NCI-H1694 treated with DMSO at 0.1 percent for 48 hours (cell line): ENCODE measurements at regions not wholly inside any gene's neighbourhood (a gene's known extent, or its start where the extent isn't known, plus 50 kb on each side); places are given as distances from the start of the nearest gene placed in this dataset.

Experiments used
- DNase-seq: peaks from one replicate; lab custom pipeline; 2025; lab: John Stamatoyannopoulos, UW

DNA sequence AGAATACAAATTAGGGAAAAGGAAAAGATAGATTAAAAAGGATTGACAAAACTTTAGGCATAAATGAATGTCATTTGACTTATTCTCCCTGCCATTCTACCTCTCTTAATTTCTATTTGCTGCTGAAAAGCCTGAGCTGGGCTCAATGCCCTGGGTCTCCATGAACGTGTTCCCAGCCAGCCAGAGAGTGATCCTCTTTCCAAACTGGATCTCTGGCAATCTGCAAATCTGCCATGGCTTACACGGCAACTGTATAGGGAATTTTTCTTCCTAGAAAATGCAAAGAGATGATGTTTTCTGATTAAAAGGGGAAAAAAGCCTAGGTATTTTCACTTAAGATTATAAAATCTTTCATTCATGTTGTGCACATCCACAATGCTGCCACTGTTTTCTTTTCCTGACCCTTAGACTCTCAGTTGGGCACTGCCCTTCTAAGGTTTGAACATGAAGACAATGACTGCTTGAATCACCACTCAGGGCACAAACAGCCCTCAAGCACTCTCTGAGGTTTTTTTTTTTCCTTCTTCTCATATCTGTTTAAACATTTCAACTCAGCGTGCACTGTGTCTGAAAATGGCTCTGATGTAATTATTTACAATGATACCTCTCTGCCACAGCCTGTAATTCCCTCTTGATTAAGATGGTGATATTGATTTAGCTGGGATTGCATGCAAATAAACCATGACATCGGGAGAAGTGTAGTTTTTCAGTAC lies 60.3 kb downstream of the DACT1 start:
- DNase-seq: no peak

- no peak for DNase-seq
Measured at GRCh38 chr14:58699681-58700205, 62.0 kb downstream of the DACT1 start.

- peak; percentile 45 for DNase-seq
Measured at GRCh38 chr14:58701156-58701555, 63.4 kb downstream of the DACT1 start.

- no peak for DNase-seq
Measured at GRCh38 chr14:58701604-58702003, 63.8 kb downstream of the DACT1 start.

GRCh38 chr14:58702441-58703160 lies 64.8 kb downstream of the DACT1 start:
- DNase-seq: no peak

GRCh38 chr14:58703161-58703506 lies 65.4 kb downstream of the DACT1 start:
- DNase-seq: no peak

GRCh38 chr14:58705066-58705465 lies 67.3 kb downstream of the DACT1 start:
- DNase-seq: no peak

DNA sequence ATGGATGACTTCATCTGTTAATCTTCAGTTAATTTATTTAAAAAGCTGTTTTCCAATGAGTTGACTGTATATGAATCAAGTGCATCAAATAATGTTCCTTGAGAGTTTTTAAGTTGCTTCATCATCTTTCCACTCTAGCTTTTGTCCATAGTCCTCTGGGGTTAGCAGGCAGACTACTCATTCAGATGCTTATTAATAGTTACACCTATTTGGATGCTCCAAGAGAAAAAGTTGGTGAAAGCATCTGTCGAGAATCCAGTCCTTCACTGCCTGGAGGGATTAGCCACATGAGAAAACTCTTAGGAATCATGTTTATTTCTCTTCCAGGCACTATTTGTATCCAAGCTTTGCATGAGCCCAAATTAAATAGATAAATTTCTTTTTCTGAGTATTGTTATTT lies 70.2 kb downstream of the DACT1 start:
- DNase-seq: no peak

- DNase-seq: no peak
Measured at GRCh38 chr14:58709949-58710348, 72.2 kb downstream of the DACT1 start.

DNA sequence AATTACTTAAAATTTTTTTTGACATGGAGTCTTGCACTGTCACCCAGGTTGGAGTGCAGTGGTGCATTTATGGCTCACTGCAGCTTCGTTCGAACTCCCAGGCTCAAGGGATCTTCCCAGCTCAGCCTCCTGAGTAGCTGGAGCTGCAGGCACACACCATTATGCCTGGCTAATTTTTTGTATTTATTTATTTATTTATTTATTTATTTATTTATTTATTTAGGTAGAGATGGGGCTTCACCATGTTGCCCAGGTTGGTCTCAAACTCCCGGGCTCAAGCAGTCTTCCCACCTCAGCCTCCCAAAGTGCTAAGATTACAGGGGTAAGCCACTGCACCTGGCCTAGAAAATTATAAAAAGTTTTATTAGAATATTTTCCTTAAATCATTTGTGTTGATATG lies 73.6 kb downstream of the DACT1 start:
- DNase-seq: no peak

DNA sequence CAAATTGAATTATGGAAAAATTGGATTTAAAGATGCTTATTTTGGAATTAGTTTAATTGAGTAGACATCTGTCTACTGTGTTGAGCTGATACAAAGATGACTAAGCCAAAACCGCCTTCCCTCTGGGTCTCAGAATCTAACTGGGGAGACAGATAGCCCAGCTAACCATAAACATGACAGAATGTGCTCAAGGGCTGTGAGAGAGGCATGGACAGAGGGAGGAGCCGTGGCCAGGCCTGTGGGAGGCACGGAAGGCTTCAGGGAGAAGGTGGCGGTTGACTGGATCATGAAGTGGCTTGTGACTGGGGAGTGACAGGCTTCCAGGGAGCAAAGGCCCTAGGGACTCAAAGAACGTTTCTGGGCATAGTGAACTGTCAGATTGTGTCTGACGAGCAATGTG lies 74.6 kb downstream of the DACT1 start:
- peak; percentile 9 for DNase-seq

DNA sequence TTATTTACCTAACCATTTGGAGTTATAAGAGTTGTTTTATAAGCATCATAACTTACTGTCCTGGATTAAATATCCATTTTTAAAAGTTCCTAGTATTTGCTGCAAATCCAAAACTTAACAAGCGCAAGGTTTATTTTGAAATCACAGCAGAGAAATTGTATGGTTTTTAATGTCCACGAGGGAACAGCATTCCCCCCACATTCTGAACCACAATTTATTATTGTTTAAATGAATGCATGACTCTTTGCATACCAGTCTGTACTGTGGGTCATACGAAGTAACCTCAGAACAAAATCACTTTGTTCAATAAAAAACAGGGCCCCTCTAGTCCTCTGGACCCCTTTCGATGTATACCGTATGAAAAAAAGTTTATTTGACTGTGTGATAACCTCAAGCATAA lies 75.9 kb downstream of the DACT1 start:
- DNase-seq: no peak

- DNase-seq: no peak
Measured at GRCh38 chr14:58716706-58717105, 78.9 kb downstream of the DACT1 start.

- no peak for DNase-seq
Measured at GRCh38 chr14:58717211-58717610, 79.4 kb downstream of the DACT1 start.

- peak; percentile 4 for DNase-seq
Measured at GRCh38 chr14:58717813-58718212, 80.1 kb downstream of the DACT1 start.

GRCh38 chr14:58718226-58719205 lies 80.8 kb downstream of the DACT1 start:
- DNase-seq: no peak

DNA sequence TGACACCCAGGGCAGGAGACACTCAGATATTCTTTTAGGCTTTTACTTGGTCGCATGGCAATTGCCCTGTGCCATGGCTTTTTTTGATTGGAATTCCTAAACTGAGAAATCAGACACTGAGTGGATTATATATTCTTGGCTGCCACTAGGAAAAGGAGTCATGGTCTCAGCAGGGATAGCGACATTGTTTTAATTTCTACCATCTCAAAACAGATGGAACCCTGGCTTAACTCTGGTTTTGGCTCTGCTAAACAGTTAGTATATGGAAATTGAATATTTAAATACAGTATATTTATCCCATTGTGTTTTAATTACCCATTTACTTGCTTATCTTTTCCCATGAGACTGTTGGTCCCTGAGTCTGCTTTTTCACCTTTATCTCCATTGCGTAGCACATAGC lies 84.0 kb downstream of the DACT1 start:
- no peak for DNase-seq

DNA sequence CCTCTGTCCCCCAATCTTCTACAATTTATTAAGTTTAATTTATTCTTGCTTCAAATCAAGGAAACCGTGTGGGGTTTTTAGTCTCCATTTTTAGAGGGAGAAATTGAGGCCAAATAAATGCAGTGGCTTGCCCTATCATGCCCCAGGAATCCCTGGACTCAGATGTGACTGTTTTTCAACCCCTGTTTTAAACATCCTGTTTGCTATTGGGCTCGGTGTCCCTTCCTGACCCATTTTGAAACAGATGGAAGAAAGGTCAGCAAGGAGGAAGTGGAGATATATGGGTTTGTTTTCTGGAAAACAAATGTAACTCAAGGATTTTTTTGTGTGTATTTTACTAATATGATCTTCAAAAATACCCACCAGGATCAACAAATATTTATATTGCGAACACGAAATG lies 84.7 kb downstream of the DACT1 start:
- DNase-seq: no peak

DNA sequence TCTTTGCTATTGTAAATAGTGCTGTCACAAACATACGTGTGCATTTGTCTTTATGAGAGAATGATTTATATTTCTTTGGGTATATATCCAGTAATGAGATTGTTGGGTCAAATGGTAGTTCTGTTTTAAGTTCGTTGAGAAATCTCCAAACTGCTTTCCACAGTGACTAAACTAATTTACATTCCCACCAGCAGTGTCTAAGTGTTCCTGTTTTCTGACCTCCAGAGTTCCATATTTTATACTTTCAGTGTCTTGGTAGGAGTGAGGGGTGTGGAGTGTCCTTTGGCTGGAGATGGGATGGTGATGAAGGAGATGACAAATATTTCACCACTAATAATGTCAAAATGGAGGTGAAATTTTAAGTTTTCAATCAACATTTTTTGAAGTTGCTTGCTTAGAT lies 86.4 kb downstream of the DACT1 start:
- DNase-seq: no peak

DNA sequence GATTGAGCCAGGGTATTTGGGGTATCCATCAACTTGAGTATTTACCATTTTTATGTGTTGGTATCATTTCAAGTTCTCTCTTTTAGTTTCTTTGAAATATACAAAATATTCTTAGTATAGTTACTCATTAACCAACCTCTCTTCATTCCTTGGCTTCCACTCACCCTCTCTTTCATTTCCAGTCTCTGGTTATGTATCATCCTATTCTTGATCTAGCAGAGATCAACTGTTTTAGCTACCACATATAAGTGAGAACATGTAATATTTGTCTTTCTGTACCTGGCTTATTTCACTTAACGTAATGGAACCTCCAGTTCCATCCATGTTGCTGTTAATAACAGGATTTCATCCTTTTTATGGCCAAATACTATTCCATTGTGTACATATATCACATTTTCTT lies 86.9 kb downstream of the DACT1 start:
- DNase-seq: no peak

DNA sequence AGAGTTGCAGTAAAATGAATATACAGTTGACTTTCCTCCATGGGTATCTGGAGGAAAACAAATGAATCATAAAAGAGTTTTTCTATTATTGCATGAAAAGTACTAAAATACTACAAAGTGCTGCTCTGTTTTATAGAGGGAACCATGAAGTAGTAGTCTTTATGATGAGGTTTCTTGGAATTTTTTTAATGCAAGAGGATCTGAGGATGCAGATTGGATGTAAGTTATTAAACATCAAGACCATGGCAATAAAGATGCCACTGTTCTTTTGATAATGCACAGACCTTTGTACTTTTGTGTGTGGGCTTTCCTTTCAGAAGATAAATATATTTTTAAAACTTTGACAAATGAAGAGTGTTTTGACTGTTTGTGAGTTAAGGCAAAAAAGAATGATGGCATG lies 87.5 kb downstream of the DACT1 start:
- DNase-seq: no peak

DNA sequence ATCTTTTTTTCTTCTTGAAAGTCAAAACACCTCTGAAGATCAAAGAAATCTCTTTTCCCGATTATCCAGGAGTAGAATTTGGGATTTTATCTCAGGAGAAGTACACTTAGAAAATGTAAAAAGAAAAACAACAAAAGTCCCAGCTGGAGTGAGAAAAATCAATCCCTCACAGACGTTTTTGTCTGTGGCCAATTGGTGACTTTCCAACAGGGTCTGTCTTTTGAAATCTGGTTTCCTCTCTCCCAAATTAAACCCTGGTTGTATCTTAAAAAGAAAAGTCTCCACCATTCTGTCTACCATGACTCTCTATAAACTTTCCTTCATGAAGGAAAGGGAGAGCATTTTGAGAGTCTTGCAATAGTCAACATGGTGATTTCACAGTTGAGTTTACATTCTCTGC lies 88.1 kb downstream of the DACT1 start:
- DNase-seq: no peak
